GM21737 (cell line): ENCODE measurements at regions not wholly inside any gene's neighbourhood (a gene's known extent, or its start where the extent isn't known, plus 50 kb on each side); places are given as distances from the start of the nearest gene placed in this dataset.

Source experiments
- ATAC-seq: cut with Tn5 transposase; IDR thresholded peaks from one replicate; pipeline ENCODE4 v1.9.1; 2021; ENCODE audit warnings: mild to moderate bottlenecking, moderate library complexity; ENCODE audit not compliant: unreplicated experiment

GRCh38 chr4:186018261-186018660, 50.7 kb upstream of the TLR3 start:
- no peak for ATAC-seq

GRCh38 chr4:186018784-186019183, 50.2 kb upstream of the TLR3 start:
- no peak for ATAC-seq
